NCI-H510A (cell line): ENCODE measurements at regions not wholly inside any gene's neighbourhood (a gene's known extent, or its start where the extent isn't known, plus 50 kb on each side); places are given as distances from the start of the nearest gene placed in this dataset.
"Not testable (repeated sequence)": the region's sequence is repeated elsewhere in the genome, so short reads cannot be mapped to it uniquely, and the experiment has no call there.

Source experiments
- DNase-seq: peaks from one replicate; lab custom pipeline; 2025; lab: John Stamatoyannopoulos, UW

GRCh38 chr14:40694023-40694422 lies 912.7 kb upstream of the LRFN5 start:
- no peak for DNase-seq

- no peak for DNase-seq
These were observed 915.6 kb upstream of the LRFN5 start for GRCh38 chr14:40691066-40691465.

- DNase-seq = no peak
These were observed 920.9 kb upstream of the LRFN5 start for GRCh38 chr14:40685764-40686163.

GRCh38 chr14:40684328-40684727 lies 922.3 kb upstream of the LRFN5 start:
- no peak for DNase-seq

- no peak for DNase-seq
These were observed 924.4 kb upstream of the LRFN5 start for GRCh38 chr14:40682131-40682913.

- no peak for DNase-seq
These were observed 927.4 kb upstream of the LRFN5 start for GRCh38 chr14:40679256-40679655.

GRCh38 chr14:40677206-40677605 lies 929.5 kb upstream of the LRFN5 start:
- DNase-seq = not testable (repeated sequence)

- no peak for DNase-seq
These were observed 932.2 kb upstream of the LRFN5 start for GRCh38 chr14:40674502-40674901.

GRCh38 chr14:40656311-40656710 lies 950.4 kb upstream of the LRFN5 start:
- no peak for DNase-seq

GRCh38 chr14:40652089-40652691 lies 954.5 kb upstream of the LRFN5 start:
- no peak for DNase-seq

- no peak for DNase-seq
These were observed 976.2 kb upstream of the LRFN5 start for GRCh38 chr14:40630471-40630870.

- DNase-seq = not testable (repeated sequence)
These were observed 977.0 kb upstream of the LRFN5 start for GRCh38 chr14:40629551-40630137.

GRCh38 chr14:40629144-40629543 lies 977.5 kb upstream of the LRFN5 start:
- no peak for DNase-seq

GRCh38 chr14:40623643-40624042 lies 983.0 kb upstream of the LRFN5 start:
- no peak for DNase-seq

GRCh38 chr14:40618225-40618898 lies 988.3 kb upstream of the LRFN5 start:
- DNase-seq = no peak

GRCh38 chr14:40616579-40616978 lies 990.1 kb upstream of the LRFN5 start:
- DNase-seq = no peak

- no peak for DNase-seq
These were observed 1005.6 kb upstream of the LRFN5 start for GRCh38 chr14:40601063-40601462.

GRCh38 chr14:40599725-40600124 lies 1007.0 kb upstream of the LRFN5 start:
- no peak for DNase-seq

GRCh38 chr14:40581264-40581663 lies 1025.4 kb upstream of the LRFN5 start:
- no peak for DNase-seq

GRCh38 chr14:40576880-40577478 lies 1029.7 kb upstream of the LRFN5 start:
- DNase-seq = no peak

GRCh38 chr14:40574780-40575179 lies 1031.9 kb upstream of the LRFN5 start:
- DNase-seq = no peak

- DNase-seq = no peak
These were observed 1081.4 kb upstream of the LRFN5 start for GRCh38 chr14:40525314-40525713.
